ENCODE measurements at regions not wholly inside any gene's neighbourhood (a gene's known extent, or its start where the extent isn't known, plus 50 kb on each side); places are given as distances from the start of the nearest gene placed in this dataset.

DNA sequence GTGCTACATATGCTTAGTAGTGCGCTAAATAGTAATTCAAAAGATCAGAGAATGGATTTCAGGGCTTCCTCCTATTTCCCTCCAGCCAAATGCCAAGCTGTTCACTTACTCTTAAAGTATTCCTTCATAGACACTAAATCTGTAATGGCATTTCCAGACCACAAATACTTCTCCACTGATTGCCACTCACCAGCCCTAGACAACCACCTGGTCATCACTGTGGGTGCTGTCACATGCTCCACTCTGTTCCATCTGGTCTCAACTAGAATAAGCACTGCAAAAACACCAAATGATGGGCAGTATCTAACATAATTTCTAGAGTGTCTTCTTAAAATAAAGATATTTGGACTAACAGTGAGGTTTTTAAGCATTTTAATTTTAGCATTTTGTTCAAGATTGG, 341.3 kb downstream of the AASDHPPT start:
- no TSS peak for BruUV-seq (replicated peaks)
- intact Hi-C loops (cut with micrococcal nuclease; ENCODE audit: unreplicated experiment): no loop called here

More for the DNA sequence above, 341.3 kb downstream of the AASDHPPT start:
- WGBS (ENCODE audit: low lambda C conversion rate): 39% methylated on average over 1 of the region's 1 CpG
- H3K27ac ChIP-seq (ENCODE audit: extremely low read length, insufficient read depth, low read length): no peak overlapping the region
- DNase-seq (ENCODE audit: low spot score) (no peak), ATAC-seq (no peak), FAIRE-seq (no peak)
- H3K36me3 ChIP-seq (replicated peaks in 1 of 2; ENCODE audit: control insufficient read depth in 1 of 2, insufficient read depth in 2 of 2, low read length in 2 of 2): no peaks in the 10 kb centered on the region
- no peak overlapping the region for H3K4me3 ChIP-seq (replicated peaks in 1 of 3; ENCODE audit: insufficient read depth in 1 of 3, low read depth in 2 of 3, low read length in 3 of 3)
- in situ Hi-C loops (cut with HindIII; ENCODE audit: extremely low pct_ligation_motif_present, low pct_unique_long_range_greater_than_20kb): no loop called here
- no peaks in the 10 kb centered on the region for H3K4me1 ChIP-seq (ENCODE audit: insufficient read depth, low read length)
- no peak overlapping the region for H3K9ac ChIP-seq (ENCODE audit: insufficient read depth, low read depth, low read length)
- no peaks in the 10 kb centered on the region; a peak in 1 of 5 replicates for H3K27me3 ChIP-seq (ENCODE audit: control insufficient read depth in 1 of 2, insufficient read depth in 2 of 2, low read length in 2 of 2)
- H4K20me1 ChIP-seq (ENCODE audit: insufficient read depth, low read length): no peaks in the 10 kb centered on the region
- H2AFZ ChIP-seq (ENCODE audit: low read length): no peak overlapping the region
- ChIA-PET POLR2A (no interaction called here), CTCF (ENCODE audit: low intra/inter-chr PET ratio, low total read pairs) (no interaction called here)
- TF ChIP-seq, protein P1, sequence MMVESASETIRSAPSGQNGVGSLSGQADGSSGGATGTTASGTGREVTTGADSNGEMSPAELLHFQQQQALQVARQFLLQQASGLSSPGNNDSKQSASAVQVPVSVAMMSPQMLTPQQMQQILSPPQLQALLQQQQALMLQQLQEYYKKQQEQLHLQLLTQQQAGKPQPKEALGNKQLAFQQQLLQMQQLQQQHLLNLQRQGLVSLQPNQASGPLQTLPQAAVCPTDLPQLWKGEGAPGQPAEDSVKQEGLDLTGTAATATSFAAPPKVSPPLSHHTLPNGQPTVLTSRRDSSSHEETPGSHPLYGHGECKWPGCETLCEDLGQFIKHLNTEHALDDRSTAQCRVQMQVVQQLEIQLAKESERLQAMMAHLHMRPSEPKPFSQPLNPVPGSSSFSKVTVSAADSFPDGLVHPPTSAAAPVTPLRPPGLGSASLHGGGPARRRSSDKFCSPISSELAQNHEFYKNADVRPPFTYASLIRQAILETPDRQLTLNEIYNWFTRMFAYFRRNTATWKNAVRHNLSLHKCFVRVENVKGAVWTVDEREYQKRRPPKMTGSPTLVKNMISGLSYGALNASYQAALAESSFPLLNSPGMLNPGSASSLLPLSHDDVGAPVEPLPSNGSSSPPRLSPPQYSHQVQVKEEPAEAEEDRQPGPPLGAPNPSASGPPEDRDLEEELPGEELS (CRISPR knock-in tag; IDR thresholded peaks at IDR 0.05): no peak
- no peak for TF ChIP-seq HNRNPLL (IDR thresholded peaks at IDR 0.05; ENCODE audit: low read depth, low read length, poor library complexity, severe bottlenecking)
- no peak for TF ChIP-seq ZNF143 (CRISPR knock-in tag; IDR thresholded peaks at IDR 0.05)
- TF ChIP-seq DBP (CRISPR knock-in tag; IDR thresholded peaks at IDR 0.05; ENCODE audit: not compliant biosample characterization): no peak
- no peaks in the 10 kb centered on the region for H3K79me2 ChIP-seq (ENCODE audit: insufficient read depth, low read length)
- H3K9me3 ChIP-seq (ENCODE audit: low read length): peaks cover 41% of the 10 kb centered on the region
- H3K4me2 ChIP-seq (ENCODE audit: low read depth, low read length): no peak overlapping the region
